CD14-positive monocyte (primary cell): ENCODE measurements at regions not wholly inside any gene's neighbourhood (a gene's known extent, or its start where the extent isn't known, plus 50 kb on each side); places are given as distances from the start of the nearest gene placed in this dataset.

Experiments
- DNase-seq, 3 donors: peaks; one replicate each; pipeline ENCODE4 v3.0.0-alpha.2; 2011 to 2022
- H2AFZ ChIP-seq: 2 replicates; pipeline ENCODE4 v1.6.0; 2012; ENCODE audit warnings: mild to moderate bottlenecking, low read depth, low read length, inconsistent platforms; ENCODE audit not compliant: insufficient read depth, poor library complexity, severe bottlenecking
- H3K27ac ChIP-seq, 2 donors: 1 replicate in 1 of 2; 2 replicates in 1 of 2; pipeline ENCODE4 v1.5.1; 2012 to 2013; ENCODE audit warnings: low read length in 2 of 2, control low read depth in 1 of 2, inconsistent platforms in 1 of 2, low read depth in 1 of 2, mild to moderate bottlenecking in 1 of 2
- H3K27me3 ChIP-seq, 2 donors: one replicate each; pipeline versions ENCODE4 v1.6.0 to v1.6.1; 2011 to 2013; ENCODE audit warnings: low read length in 2 of 2; ENCODE audit not compliant: control insufficient read depth in 2 of 2, insufficient read depth in 2 of 2
- H3K36me3 ChIP-seq, 2 donors: replicated peaks in 1 of 2; 1 replicate in 1 of 2; 2 replicates in 1 of 2; pipeline versions ENCODE4 v1.5.1 to v1.6.1; 2012 to 2013; ENCODE audit warnings: low read length in 2 of 2, control low read depth in 1 of 2, inconsistent platforms in 1 of 2, mild to moderate bottlenecking in 1 of 2; ENCODE audit not compliant: insufficient read depth in 2 of 2, control insufficient read depth in 1 of 2
- H3K4me1 ChIP-seq, 2 donors: 1 replicate in 1 of 2; 2 replicates in 1 of 2; pipeline versions ENCODE4 v1.5.1 to v1.6.1; 2012 to 2013; ENCODE audit warnings: low read length in 2 of 2, control low read depth in 1 of 2, inconsistent platforms in 1 of 2, mild to moderate bottlenecking in 1 of 2, moderate library complexity in 1 of 2; ENCODE audit not compliant: insufficient read depth in 2 of 2, control insufficient read depth in 1 of 2
- H3K4me2 ChIP-seq: replicated peaks from 2 replicates; pipeline ENCODE3; 2012; ENCODE audit warnings: low read length, moderate library complexity, mild to moderate bottlenecking; ENCODE audit not compliant: poor library complexity, severe bottlenecking; ENCODE audit errors: extremely low read depth
- H3K4me3 ChIP-seq, 3 experiments: fragments of 200-600 bp in 1 of 3; sonication (generic) in 1 of 3; replicated peaks in 1 of 3; 1 replicate in 2 of 3; 2 replicates in 1 of 3; pipeline ENCODE4 v1.5.1; 2011 to 2013; ENCODE audit warnings: low read length in 3 of 3, mild to moderate bottlenecking in 3 of 3, control low read depth in 2 of 3, low read depth in 2 of 3, inconsistent platforms in 1 of 3, moderate library complexity in 1 of 3
- H3K79me2 ChIP-seq: 2 replicates; pipeline ENCODE4 v1.6.0; 2012; ENCODE audit warnings: mild to moderate bottlenecking, control low read depth, inconsistent platforms, low read length, moderate library complexity; ENCODE audit not compliant: insufficient read depth
- H3K9ac ChIP-seq: 2 replicates; pipeline ENCODE4 v1.6.0; 2017; ENCODE audit warnings: low read length, mild to moderate bottlenecking; ENCODE audit not compliant: insufficient read depth, poor library complexity, severe bottlenecking
- H3K9me3 ChIP-seq, 2 donors: replicated peaks in 1 of 2; 1 replicate in 1 of 2; 2 replicates in 1 of 2; pipeline versions ENCODE4 v1.5.1 to v1.6.1; 2012 to 2013; ENCODE audit warnings: low read length in 2 of 2, control low read depth in 1 of 2; ENCODE audit not compliant: control insufficient read depth in 1 of 2, insufficient read depth in 1 of 2
- H4K20me1 ChIP-seq: 2 replicates; pipeline ENCODE4 v1.6.0; 2012; ENCODE audit warnings: mild to moderate bottlenecking, low read length, control low read depth, moderate library complexity; ENCODE audit not compliant: insufficient read depth
- H3K27ac Mint-ChIP-seq, 7 donors: one replicate each; pipeline ENCODE4 v1.8.0; 2020; ENCODE audit warnings: mild to moderate bottlenecking in 7 of 7, mixed read lengths in 7 of 7, moderate library complexity in 6 of 7, inconsistent platforms in 2 of 7
- H3K27me3 Mint-ChIP-seq, 3 donors: one replicate each; pipeline ENCODE4 v1.8.0; 2021 to 2022; ENCODE audit warnings: low read depth in 3 of 3, mild to moderate bottlenecking in 3 of 3, mixed read lengths in 3 of 3, moderate library complexity in 3 of 3, inconsistent platforms in 1 of 3
- H3K36me3 Mint-ChIP-seq, 2 donors: one replicate each; pipeline ENCODE4 v1.8.0; 2020; ENCODE audit warnings: mixed read lengths in 2 of 2, inconsistent platforms in 1 of 2, mild to moderate bottlenecking in 1 of 2
- H3K4me1 Mint-ChIP-seq: one replicate; pipeline ENCODE4 v1.8.0; 2020; ENCODE audit warnings: mild to moderate bottlenecking, mixed read lengths
- H3K4me3 Mint-ChIP-seq, 2 donors: one replicate each; pipeline ENCODE4 v1.8.0; 2020; ENCODE audit warnings: mild to moderate bottlenecking in 2 of 2, mixed read lengths in 2 of 2, moderate library complexity in 1 of 2
- H3K9me3 Mint-ChIP-seq, 7 donors: one replicate each; pipeline ENCODE4 v1.8.0; 2020 to 2022; ENCODE audit warnings: mixed read lengths in 7 of 7, mild to moderate bottlenecking in 6 of 7, moderate library complexity in 6 of 7, inconsistent platforms in 2 of 7
- CTCF ChIP-seq: fragments of 200-600 bp; IDR thresholded peaks from one replicate; pipeline ENCODE4 v1.8.0; 2022; ENCODE audit warnings: antibody characterized with exemption, mild to moderate bottlenecking
- WGBS: methylation state at CpG from one replicate; pipeline ENCODE4 v1.1.5; 2013; ENCODE audit warnings: missing lambda C conversion rate; ENCODE audit not compliant: insufficient coverage; 5-methylcytosine and 5-hydroxymethylcytosine counted together
- intact Hi-C, 2 donors: fragments of 100-400 bp; cut with micrococcal nuclease; formaldehyde crosslinking; loops; one replicate each; pipeline versions ENCODE4 v1.15.0 to v1.15.1; 2023

- no peak for TF ChIP-seq CTCF
- no peak overlapping the region for H3K4me3 Mint-ChIP-seq
These were observed 73.9 kb upstream of the KRR1 start for GRCh38 chr12:75585330-75585729.

GRCh38 chr12:75583355-75583754 lies 71.9 kb upstream of the KRR1 start:
- H2AFZ ChIP-seq: no peak overlapping the region
- H3K4me2 ChIP-seq: no peak overlapping the region
- Mint-ChIP-seq H3K4me3 (no peak overlapping the region), H3K4me1 (no peaks in the 10 kb centered on the region), H3K36me3 (no peaks in the 10 kb centered on the region), H3K27me3 (no peaks in the 10 kb centered on the region), H3K27ac (no peak overlapping the region), H3K9me3 (peaks cover 0 to 4% (median 0%) of the 10 kb centered on the region in 7 donors)
- no peaks in the 10 kb centered on the region for H3K27me3 ChIP-seq
- no peak overlapping the region for H3K27ac ChIP-seq
- H3K4me3 ChIP-seq: no peak overlapping the region
- H3K36me3 ChIP-seq: no peaks in the 10 kb centered on the region
- H3K9me3 ChIP-seq: no peaks in the 10 kb centered on the region
- no peaks in the 10 kb centered on the region for H4K20me1 ChIP-seq
- intact Hi-C loops: no loop called here
- no peak for DNase-seq
- TF ChIP-seq CTCF: no peak
- WGBS: no CpG with 5 or more reads among the region's 3 CpGs
- no peaks in the 10 kb centered on the region for H3K79me2 ChIP-seq
- no peaks in the 10 kb centered on the region for H3K4me1 ChIP-seq
- H3K9ac ChIP-seq: no peak overlapping the region

More at GRCh38 chr12:75585330-75585729, 73.9 kb upstream of the KRR1 start:
- Histone ChIP-seq H3K27me3 (no peaks in the 10 kb centered on the region), H3K4me3 (no peak overlapping the region), H3K36me3 (no peaks in the 10 kb centered on the region), H4K20me1 (no peaks in the 10 kb centered on the region), H3K4me1 (no peaks in the 10 kb centered on the region), H2AFZ (no peak overlapping the region), H3K79me2 (no peaks in the 10 kb centered on the region), H3K9ac (no peak overlapping the region), H3K4me2 (no peak overlapping the region), H3K9me3 (no peaks in the 10 kb centered on the region), H3K27ac (no peak overlapping the region)
- Mint-ChIP-seq H3K9me3 (peaks cover 0 to 4% (median 0%) of the 10 kb centered on the region in 7 donors), H3K27me3 (peaks cover 0 to 2% (median 1%) of the 10 kb centered on the region in 3 donors), H3K27ac (no peak overlapping the region), H3K36me3 (no peaks in the 10 kb centered on the region), H3K4me1 (no peaks in the 10 kb centered on the region)
- WGBS: 76% methylated on average over 2 of the region's 4 CpGs
- no peak for DNase-seq
- intact Hi-C loops: no loop called here
